Activated T-cell treated with anti-CD3 and anti-CD28 coated beads for 4 hours (primary cell): ENCODE measurements at regions not wholly inside any gene's neighbourhood (a gene's known extent, or its start where the extent isn't known, plus 50 kb on each side); places are given as distances from the start of the nearest gene placed in this dataset.
"Not testable (repeated sequence)": the region's sequence is repeated elsewhere in the genome, so short reads cannot be mapped to it uniquely, and the experiment has no call there.

Source experiments
- DNase-seq: peaks from one replicate; pipeline ENCODE4 v3.0.0-alpha.2; 2020

GRCh38 chr14:55850825-55851241, 267.4 kb upstream of the PELI2 start:
- DNase-seq: no peak

- no peak for DNase-seq
Observed at GRCh38 chr14:55851301-55851700, 266.9 kb upstream of the PELI2 start.

GRCh38 chr14:55851961-55852360, 266.2 kb upstream of the PELI2 start:
- DNase-seq: no peak

- DNase-seq: no peak
Observed at GRCh38 chr14:55855751-55856150, 262.5 kb upstream of the PELI2 start.

GRCh38 chr14:55858604-55859003, 259.6 kb upstream of the PELI2 start:
- DNase-seq: no peak

- DNase-seq: not testable (repeated sequence)
Observed at GRCh38 chr14:55861561-55861960, 256.6 kb upstream of the PELI2 start.

- DNase-seq: no peak
Observed at GRCh38 chr14:55864890-55865655, 253.1 kb upstream of the PELI2 start.

GRCh38 chr14:55867311-55867710, 250.9 kb upstream of the PELI2 start:
- DNase-seq: no peak

GRCh38 chr14:55867719-55868118, 250.5 kb upstream of the PELI2 start:
- no peak for DNase-seq

GRCh38 chr14:55869397-55870049, 248.7 kb upstream of the PELI2 start:
- DNase-seq: no peak

- DNase-seq: no peak
Observed at GRCh38 chr14:55873169-55873568, 245.0 kb upstream of the PELI2 start.

GRCh38 chr14:55874785-55875184, 243.4 kb upstream of the PELI2 start:
- DNase-seq: no peak

GRCh38 chr14:55877942-55878341, 240.3 kb upstream of the PELI2 start:
- DNase-seq: no peak

- DNase-seq: no peak
Observed at GRCh38 chr14:55881577-55882241, 236.5 kb upstream of the PELI2 start.

GRCh38 chr14:55884819-55885218, 233.4 kb upstream of the PELI2 start:
- no peak for DNase-seq

GRCh38 chr14:55889124-55889523, 229.1 kb upstream of the PELI2 start:
- DNase-seq: no peak

GRCh38 chr14:55891692-55892091, 226.5 kb upstream of the PELI2 start:
- no peak for DNase-seq

GRCh38 chr14:55892906-55893305, 225.3 kb upstream of the PELI2 start:
- DNase-seq: no peak

GRCh38 chr14:55893705-55894104, 224.5 kb upstream of the PELI2 start:
- DNase-seq: no peak

- DNase-seq: no peak
Observed at GRCh38 chr14:55897031-55897430, 221.2 kb upstream of the PELI2 start.

GRCh38 chr14:55898938-55899337, 219.3 kb upstream of the PELI2 start:
- DNase-seq: no peak

- no peak for DNase-seq
Observed at GRCh38 chr14:55899531-55899930, 218.7 kb upstream of the PELI2 start.

- no peak for DNase-seq
Observed at GRCh38 chr14:55900749-55901148, 217.5 kb upstream of the PELI2 start.

GRCh38 chr14:55901291-55901690, 216.9 kb upstream of the PELI2 start:
- no peak for DNase-seq
